ENCODE measurements at regions not wholly inside any gene's neighbourhood (a gene's known extent, or its start where the extent isn't known, plus 50 kb on each side); places are given as distances from the start of the nearest gene placed in this dataset.

GRCh38 chr6:71481011-71481410 is 192.4 kb downstream of the OGFRL1 start:
- no peak for DNase-seq (ENCODE audit: low read depth)
- Histone ChIP-seq H3K27me3 (ENCODE audit: control insufficient read depth, insufficient read depth, low read length) (no peaks in the 10 kb centered on the region), H3K4me3 (ENCODE audit: low read depth, low read length) (no peak overlapping the region), H3K36me3 (ENCODE audit: control insufficient read depth, insufficient read depth, low read length) (no peaks in the 10 kb centered on the region)
- no peak for TF ChIP-seq CTCF (IDR thresholded peaks at IDR 0.05; ENCODE audit: insufficient read depth, low read length, poor library complexity, severe bottlenecking)

- TF ChIP-seq CTCF (IDR thresholded peaks at IDR 0.05; ENCODE audit: insufficient read depth, low read length, poor library complexity, severe bottlenecking) = no peak
- peak; percentile 28 for DNase-seq (ENCODE audit: low read depth)
- Histone ChIP-seq H3K27me3 (ENCODE audit: control insufficient read depth, insufficient read depth, low read length) (no peaks in the 10 kb centered on the region), H3K4me3 (ENCODE audit: low read depth, low read length) (no peak overlapping the region), H3K36me3 (ENCODE audit: control insufficient read depth, insufficient read depth, low read length) (no peaks in the 10 kb centered on the region)
Measured at GRCh38 chr6:71481801-71482200, 193.2 kb downstream of the OGFRL1 start.

- no peak overlapping the region for H3K4me3 ChIP-seq (ENCODE audit: low read depth, low read length)
- DNase-seq (ENCODE audit: low read depth) = no peak
- peak; percentile 36 for TF ChIP-seq CTCF (IDR thresholded peaks at IDR 0.05; ENCODE audit: insufficient read depth, low read length, poor library complexity, severe bottlenecking)
- H3K27me3 ChIP-seq (ENCODE audit: control insufficient read depth, insufficient read depth, low read length) = no peaks in the 10 kb centered on the region
- no peaks in the 10 kb centered on the region for H3K36me3 ChIP-seq (ENCODE audit: control insufficient read depth, insufficient read depth, low read length)
Measured at GRCh38 chr6:71482742-71483141, 194.1 kb downstream of the OGFRL1 start.

- TF ChIP-seq CTCF (IDR thresholded peaks at IDR 0.05; ENCODE audit: insufficient read depth, low read length, poor library complexity, severe bottlenecking) = no peak
Measured at GRCh38 chr6:71486461-71486860, 197.8 kb downstream of the OGFRL1 start.

GRCh38 chr6:71488186-71488585 is 199.6 kb downstream of the OGFRL1 start:
- TF ChIP-seq CTCF (IDR thresholded peaks at IDR 0.05; ENCODE audit: insufficient read depth, low read length, poor library complexity, severe bottlenecking) = no peak
- H3K27me3 ChIP-seq (ENCODE audit: control insufficient read depth, insufficient read depth, low read length) = no peaks in the 10 kb centered on the region
- no peaks in the 10 kb centered on the region for H3K36me3 ChIP-seq (ENCODE audit: control insufficient read depth, insufficient read depth, low read length)
- no peak for DNase-seq (ENCODE audit: low read depth)
- no peak overlapping the region for H3K4me3 ChIP-seq (ENCODE audit: low read depth, low read length)

More at GRCh38 chr6:71486461-71486860, 197.8 kb downstream of the OGFRL1 start:
- H3K4me3 ChIP-seq (ENCODE audit: low read depth, low read length) = no peak overlapping the region
- no peak for DNase-seq (ENCODE audit: low read depth)
- H3K27me3 ChIP-seq (ENCODE audit: control insufficient read depth, insufficient read depth, low read length) = no peaks in the 10 kb centered on the region
- H3K36me3 ChIP-seq (ENCODE audit: control insufficient read depth, insufficient read depth, low read length) = no peaks in the 10 kb centered on the region

- no peak overlapping the region for H3K4me3 ChIP-seq (ENCODE audit: low read depth, low read length)
- no peaks in the 10 kb centered on the region for H3K27me3 ChIP-seq (ENCODE audit: control insufficient read depth, insufficient read depth, low read length)
- DNase-seq (ENCODE audit: low read depth) = peak; percentile 83
- TF ChIP-seq CTCF (IDR thresholded peaks at IDR 0.05; ENCODE audit: insufficient read depth, low read length, poor library complexity, severe bottlenecking) = no peak
- no peaks in the 10 kb centered on the region for H3K36me3 ChIP-seq (ENCODE audit: control insufficient read depth, insufficient read depth, low read length)
Measured at GRCh38 chr6:71489736-71490135, 201.1 kb downstream of the OGFRL1 start.
